ENCODE measurements at regions not wholly inside any gene's neighbourhood (a gene's known extent, or its start where the extent isn't known, plus 50 kb on each side); places are given as distances from the start of the nearest gene placed in this dataset.

GRCh38 chr18:42561521-42561920 is 554.0 kb downstream of the RIT2 start:
- intact Hi-C loops (cut with DNase I): no loop called here
- Histone ChIP-seq H3K4me3 (no peak overlapping the region), H3K36me3 (no peaks in the 10 kb centered on the region), H3K27me3 (no peaks in the 10 kb centered on the region), H3K4me1 (no peaks in the 10 kb centered on the region), H3K9me3 (no peaks in the 10 kb centered on the region), H3K27ac (no peak overlapping the region)
- DNase-seq: no peak
- TF ChIP-seq EP300 (IDR thresholded peaks at IDR 0.05) (no peak), CTCF (IDR thresholded peaks at IDR 0.05) (no peak), POLR2AphosphoS5 (IDR thresholded peaks at IDR 0.05) (no peak), POLR2A (IDR thresholded peaks at IDR 0.05) (no peak)
- WGBS, 2 donors: 65 to 76% methylated on average over 1 of the region's 1 CpG

- no peak overlapping the region for H3K27ac ChIP-seq
- H3K27me3 ChIP-seq: no peaks in the 10 kb centered on the region
- WGBS, 2 donors: 70 to 78% methylated on average over 3 of the region's 3 CpGs
- TF ChIP-seq CTCF (IDR thresholded peaks at IDR 0.05) (no peak), POLR2A (IDR thresholded peaks at IDR 0.05) (no peak)
- intact Hi-C loops (cut with DNase I): no loop called here
- no peaks in the 10 kb centered on the region for H3K9me3 ChIP-seq
- no peak for DNase-seq
- H3K36me3 ChIP-seq: no peaks in the 10 kb centered on the region
- H3K4me3 ChIP-seq: no peak overlapping the region
- no peaks in the 10 kb centered on the region for H3K4me1 ChIP-seq
Observed at GRCh38 chr18:42563995-42564394, 551.5 kb downstream of the RIT2 start.

GRCh38 chr18:42564761-42565160 is 550.7 kb downstream of the RIT2 start:
- TF ChIP-seq CTCF (IDR thresholded peaks at IDR 0.05) (no peak), POLR2AphosphoS5 (IDR thresholded peaks at IDR 0.05) (no peak), EP300 (IDR thresholded peaks at IDR 0.05) (no peak), POLR2A (IDR thresholded peaks at IDR 0.05) (no peak)
- intact Hi-C loops (cut with DNase I): no loop called here
- WGBS, 2 donors: 71 to 74% methylated on average over 1 of the region's 1 CpG

GRCh38 chr18:42568773-42569172 is 546.7 kb downstream of the RIT2 start:
- Histone ChIP-seq H3K27me3 (no peaks in the 10 kb centered on the region), H3K4me1 (no peaks in the 10 kb centered on the region), H3K27ac (no peak overlapping the region), H3K4me3 (no peak overlapping the region), H3K36me3 (no peaks in the 10 kb centered on the region), H3K9me3 (no peaks in the 10 kb centered on the region)
- no peak for DNase-seq
- intact Hi-C loops (cut with DNase I): no loop called here
- TF ChIP-seq CTCF (IDR thresholded peaks at IDR 0.05) (no peak), POLR2AphosphoS5 (IDR thresholded peaks at IDR 0.05) (no peak)
- 89 to 98% methylated on average over 2 of the region's 2 CpGs for WGBS, 2 donors

More at GRCh38 chr18:42564761-42565160, 550.7 kb downstream of the RIT2 start:
- Histone ChIP-seq H3K27ac (no peak overlapping the region), H3K36me3 (no peaks in the 10 kb centered on the region), H3K27me3 (no peaks in the 10 kb centered on the region), H3K4me1 (no peaks in the 10 kb centered on the region), H3K4me3 (no peak overlapping the region), H3K9me3 (no peaks in the 10 kb centered on the region)
- no peak for DNase-seq

GRCh38 chr18:42574871-42575270 is 540.6 kb downstream of the RIT2 start:
- TF ChIP-seq POLR2A (IDR thresholded peaks at IDR 0.05) (no peak), EP300 (IDR thresholded peaks at IDR 0.05) (no peak), CTCF (IDR thresholded peaks at IDR 0.05) (no peak), POLR2AphosphoS5 (IDR thresholded peaks at IDR 0.05) (no peak)
- no peaks in the 10 kb centered on the region for H3K4me1 ChIP-seq
- H3K4me3 ChIP-seq: no peak overlapping the region
- no peak for DNase-seq
- H3K9me3 ChIP-seq: no peaks in the 10 kb centered on the region
- no peaks in the 10 kb centered on the region for H3K36me3 ChIP-seq
- H3K27me3 ChIP-seq: no peaks in the 10 kb centered on the region
- intact Hi-C loops (cut with DNase I): no loop called here
- H3K27ac ChIP-seq: no peak overlapping the region
- 60 to 77% methylated on average over 4 of the region's 4 CpGs for WGBS, 2 donors
